Peyer's patch (tissue), 4 donors: ENCODE measurements at regions not wholly inside any gene's neighbourhood (a gene's known extent, or its start where the extent isn't known, plus 50 kb on each side); places are given as distances from the start of the nearest gene placed in this dataset.

Experiments
- POLR2A ChIP-seq, 2 donors: fragments of 450-650 bp; IDR thresholded peaks; one replicate each; pipeline ENCODE4 v1.5.1; 2017; ENCODE audit warnings: antibody characterized with exemption in 2 of 2, mild to moderate bottlenecking in 2 of 2, moderate library complexity in 2 of 2
- TF ChIP-seq, protein P1 (sequence below), 6 experiments: fragments of 450-650 bp in 4 of 6; fragments of 200-600 bp in 2 of 6; sonication (generic) in 1 of 6; IDR thresholded peaks; one replicate each; pipeline ENCODE4 v1.5.1; 2017 to 2019; ENCODE audit warnings: antibody characterized with exemption in 6 of 6, mild to moderate bottlenecking in 3 of 6, moderate library complexity in 1 of 6

DNA sequence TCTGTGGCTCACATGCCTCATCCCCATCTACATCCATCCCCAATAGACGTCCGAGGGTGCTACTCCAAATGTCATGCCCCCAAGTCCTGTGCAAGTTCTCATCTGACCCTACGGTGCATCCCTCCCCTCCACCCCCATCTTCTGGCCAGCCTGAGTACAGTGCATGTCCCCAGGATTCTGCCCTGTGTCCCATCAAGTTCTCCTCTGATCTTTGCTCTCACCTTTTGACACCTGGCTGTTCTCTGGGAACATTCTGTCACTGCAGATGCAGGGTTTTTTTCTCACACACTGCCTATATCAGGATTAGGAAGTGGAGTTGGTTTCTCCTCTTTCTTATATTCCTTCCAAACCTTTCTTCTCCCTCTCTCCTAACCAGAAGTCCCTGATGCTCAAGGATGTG lies 377.2 kb downstream of the GADD45G start:
- TF ChIP-seq, protein P1, sequence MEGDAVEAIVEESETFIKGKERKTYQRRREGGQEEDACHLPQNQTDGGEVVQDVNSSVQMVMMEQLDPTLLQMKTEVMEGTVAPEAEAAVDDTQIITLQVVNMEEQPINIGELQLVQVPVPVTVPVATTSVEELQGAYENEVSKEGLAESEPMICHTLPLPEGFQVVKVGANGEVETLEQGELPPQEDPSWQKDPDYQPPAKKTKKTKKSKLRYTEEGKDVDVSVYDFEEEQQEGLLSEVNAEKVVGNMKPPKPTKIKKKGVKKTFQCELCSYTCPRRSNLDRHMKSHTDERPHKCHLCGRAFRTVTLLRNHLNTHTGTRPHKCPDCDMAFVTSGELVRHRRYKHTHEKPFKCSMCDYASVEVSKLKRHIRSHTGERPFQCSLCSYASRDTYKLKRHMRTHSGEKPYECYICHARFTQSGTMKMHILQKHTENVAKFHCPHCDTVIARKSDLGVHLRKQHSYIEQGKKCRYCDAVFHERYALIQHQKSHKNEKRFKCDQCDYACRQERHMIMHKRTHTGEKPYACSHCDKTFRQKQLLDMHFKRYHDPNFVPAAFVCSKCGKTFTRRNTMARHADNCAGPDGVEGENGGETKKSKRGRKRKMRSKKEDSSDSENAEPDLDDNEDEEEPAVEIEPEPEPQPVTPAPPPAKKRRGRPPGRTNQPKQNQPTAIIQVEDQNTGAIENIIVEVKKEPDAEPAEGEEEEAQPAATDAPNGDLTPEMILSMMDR (IDR thresholded peaks at IDR 0.05): no peak
- TF ChIP-seq POLR2A (IDR thresholded peaks at IDR 0.05): no peak
